Panc1 (cell line): ENCODE measurements at regions not wholly inside any gene's neighbourhood (a gene's known extent, or its start where the extent isn't known, plus 50 kb on each side); places are given as distances from the start of the nearest gene placed in this dataset.

Experiments used
- ATAC-seq: fragments of 200-7000 bp; cut with Tn5 transposase; 2 replicates; pipeline ENCODE4 v1.9.1; 2020; ENCODE audit warnings: mild to moderate bottlenecking, moderate library complexity
- BruUV-seq: library from RNA; stranded (reverse); fragments of 400-500 nt; replicated peaks from 2 replicates; lab custom pipeline; 2021; lab: Mats Ljungman, UMichigan
- CTCF ChIA-PET: fragments of 300-600 bp; sonication (Branson Sonifier 250); formaldehyde crosslinking; loops from one replicate; lab custom pipeline; 2022; ENCODE audit warnings: antibody characterized with exemption; lab: Charles Lee
- POLR2A ChIA-PET: fragments of 300-600 bp; sonication (Branson Sonifier 250); formaldehyde crosslinking; loops from one replicate; lab custom pipeline; 2022; ENCODE audit warnings: antibody characterized with exemption; lab: Charles Lee
- DNase-seq: peaks from one replicate; pipeline ENCODE4 v3.0.0-alpha.2; 2010; ENCODE audit warnings: low read depth, low spot score
- H3K27ac ChIP-seq: 2 replicates; pipeline ENCODE4 v1.5.1; 2011; ENCODE audit warnings: mild to moderate bottlenecking, low read length, inconsistent platforms
- H3K27me3 ChIP-seq: fragments of 200-500 bp; sonication (Bioruptor generic); 2 replicates; pipeline ENCODE4 v1.6.0; 2014; ENCODE audit warnings: low read length, inconsistent platforms; ENCODE audit not compliant: control insufficient read depth, insufficient read depth
- H3K36me3 ChIP-seq: fragments of 200-500 bp; sonication (Bioruptor generic); 2 replicates; pipeline ENCODE4 v1.5.1; 2014; ENCODE audit warnings: inconsistent platforms, mild to moderate bottlenecking, low read length, moderate library complexity; ENCODE audit not compliant: control insufficient read depth, insufficient read depth
- H3K4me1 ChIP-seq: 2 replicates; pipeline ENCODE4 v1.5.1; 2011; ENCODE audit warnings: inconsistent platforms, mild to moderate bottlenecking, low read length, moderate library complexity; ENCODE audit not compliant: control insufficient read depth, insufficient read depth
- H3K4me3 ChIP-seq, 2 experiments: 2 replicates each; pipeline ENCODE4 v1.5.1; 2011 to 2012; ENCODE audit warnings: low read depth in 2 of 2, low read length in 2 of 2, mild to moderate bottlenecking in 2 of 2, inconsistent platforms in 1 of 2, moderate library complexity in 1 of 2
- H3K9me3 ChIP-seq: fragments of 200-500 bp; sonication (Bioruptor generic); 2 replicates; pipeline ENCODE4 v1.5.1; 2014; ENCODE audit warnings: low read depth, mild to moderate bottlenecking, inconsistent platforms, low read length, moderate library complexity; ENCODE audit not compliant: control insufficient read depth, insufficient read depth
- CTCF ChIP-seq: fragments of 450-650 bp; IDR thresholded peaks from 2 replicates; pipeline ENCODE4 v1.5.1; 2017; ENCODE audit warnings: mild to moderate bottlenecking
- POLR2AphosphoS5 ChIP-seq: IDR thresholded peaks from 2 replicates; pipeline ENCODE4 v1.6.1; 2012; ENCODE audit warnings: mild to moderate bottlenecking, low read depth, low read length, moderate library complexity
- REST ChIP-seq, 2 experiments: IDR thresholded peaks; 2 replicates each; pipeline ENCODE4 v1.6.1; 2011 to 2012; ENCODE audit warnings: low read depth in 2 of 2, control low read depth in 1 of 2, low read length in 1 of 2, mild to moderate bottlenecking in 1 of 2, moderate library complexity in 1 of 2; ENCODE audit not compliant: insufficient read depth in 1 of 2
- SIN3A ChIP-seq: IDR thresholded peaks from 2 replicates; pipeline ENCODE4 v1.6.1; 2012; ENCODE audit warnings: low read depth, mild to moderate bottlenecking, low read length, moderate library complexity, borderline replicate concordance; ENCODE audit not compliant: insufficient read depth
- TCF7L2 ChIP-seq: IDR thresholded peaks from 2 replicates; pipeline ENCODE4 v1.6.1; 2011; ENCODE audit warnings: mild to moderate bottlenecking, low read depth, low read length, inconsistent platforms
- in situ Hi-C: cut with HindIII; loops from 2 replicates; pipeline ENCODE4 v1.10.0; 2016; ENCODE audit warnings: low sequenced_read_pairs, low pct_unique_long_range_greater_than_20kb
- intact Hi-C: fragments of 100-400 bp; cut with micrococcal nuclease; formaldehyde crosslinking; loops from one replicate; pipeline ENCODE4 v1.10.0; 2022; ENCODE audit not compliant: unreplicated experiment

GRCh38 chr5:74186356-74187315 lies 453.9 kb downstream of the ENC1 start:
- intact Hi-C loops, result no loop called here
- H3K27me3 ChIP-seq, result no peaks in the 10 kb centered on the region
- ChIA-PET CTCF (no interaction called here), POLR2A (no interaction called here)
- TF ChIP-seq POLR2AphosphoS5, result no peak
- no peak for TF ChIP-seq CTCF
- no peaks in the 10 kb centered on the region for H3K4me1 ChIP-seq
- H3K4me3 ChIP-seq, result no peak overlapping the region
- in situ Hi-C loops, result no loop called here
- H3K27ac ChIP-seq, result no peak overlapping the region
- no peaks in the 10 kb centered on the region for H3K36me3 ChIP-seq
- no TSS peak for BruUV-seq
- H3K9me3 ChIP-seq, result no peaks in the 10 kb centered on the region
- DNase-seq (no peak), ATAC-seq (no peak)

- Histone ChIP-seq H3K27ac (no peak overlapping the region), H3K4me3 (no peak overlapping the region), H3K36me3 (no peaks in the 10 kb centered on the region), H3K4me1 (no peaks in the 10 kb centered on the region), H3K9me3 (no peaks in the 10 kb centered on the region), H3K27me3 (no peaks in the 10 kb centered on the region)
- DNase-seq (no peak), ATAC-seq (no peak)
- ChIA-PET CTCF (no interaction called here), POLR2A (no interaction called here)
- no peak for TF ChIP-seq TCF7L2
- no peak for TF ChIP-seq POLR2AphosphoS5
- TF ChIP-seq REST (IDR thresholded peaks at IDR 0.05; ENCODE audit: insufficient read depth in 1 of 2, low read depth in 2 of 2, low read length in 1 of 2), result no peak
- TF ChIP-seq CTCF, result no peak
- no peak for TF ChIP-seq SIN3A
- intact Hi-C loops (no loop called here), in situ Hi-C loops (no loop called here)
- BruUV-seq, result no TSS peak
These were observed 454.9 kb downstream of the ENC1 start for GRCh38 chr5:74185599-74185998.
